ENCODE measurements at regions not wholly inside any gene's neighbourhood (a gene's known extent, or its start where the extent isn't known, plus 50 kb on each side); places are given as distances from the start of the nearest gene placed in this dataset.

DNA sequence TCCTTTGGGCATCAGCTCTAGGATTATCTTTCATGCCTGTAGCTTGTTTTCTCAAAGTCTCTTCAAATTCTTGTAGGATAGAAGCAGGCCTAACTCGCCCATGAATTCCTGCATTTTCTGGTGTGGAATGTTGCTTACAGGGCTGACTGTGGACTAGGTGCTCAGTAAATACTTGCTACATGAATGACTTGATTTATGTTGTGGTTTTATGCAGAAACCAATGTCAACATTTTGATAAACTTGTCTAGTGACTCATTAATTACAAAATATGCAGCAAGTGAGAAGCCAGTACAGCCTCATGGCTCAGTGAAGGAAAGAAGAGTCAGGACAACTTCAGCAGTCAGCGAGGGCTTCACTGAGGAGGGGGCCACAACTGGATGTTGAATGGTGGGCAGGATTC lies 110.6 kb upstream of the SIX2 start:
- no peaks in the 10 kb centered on the region for H3K36me3 Mint-ChIP-seq (ENCODE audit: low read depth)
- intact Hi-C loops (cut with micrococcal nuclease), result no loop called here
- no peak for DNase-seq
- ChIA-PET CTCF (no interaction called here), POLR2A (no interaction called here)
- TF ChIP-seq, protein P1, sequence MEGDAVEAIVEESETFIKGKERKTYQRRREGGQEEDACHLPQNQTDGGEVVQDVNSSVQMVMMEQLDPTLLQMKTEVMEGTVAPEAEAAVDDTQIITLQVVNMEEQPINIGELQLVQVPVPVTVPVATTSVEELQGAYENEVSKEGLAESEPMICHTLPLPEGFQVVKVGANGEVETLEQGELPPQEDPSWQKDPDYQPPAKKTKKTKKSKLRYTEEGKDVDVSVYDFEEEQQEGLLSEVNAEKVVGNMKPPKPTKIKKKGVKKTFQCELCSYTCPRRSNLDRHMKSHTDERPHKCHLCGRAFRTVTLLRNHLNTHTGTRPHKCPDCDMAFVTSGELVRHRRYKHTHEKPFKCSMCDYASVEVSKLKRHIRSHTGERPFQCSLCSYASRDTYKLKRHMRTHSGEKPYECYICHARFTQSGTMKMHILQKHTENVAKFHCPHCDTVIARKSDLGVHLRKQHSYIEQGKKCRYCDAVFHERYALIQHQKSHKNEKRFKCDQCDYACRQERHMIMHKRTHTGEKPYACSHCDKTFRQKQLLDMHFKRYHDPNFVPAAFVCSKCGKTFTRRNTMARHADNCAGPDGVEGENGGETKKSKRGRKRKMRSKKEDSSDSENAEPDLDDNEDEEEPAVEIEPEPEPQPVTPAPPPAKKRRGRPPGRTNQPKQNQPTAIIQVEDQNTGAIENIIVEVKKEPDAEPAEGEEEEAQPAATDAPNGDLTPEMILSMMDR (IDR thresholded peaks at IDR 0.05), result no peak
- no peaks in the 10 kb centered on the region for H3K27me3 Mint-ChIP-seq
- ATAC-seq, result no peak
- H3K27ac Mint-ChIP-seq, result no peak overlapping the region
- H3K4me3 Mint-ChIP-seq, result no peak overlapping the region
- no peaks in the 10 kb centered on the region for H3K9me3 Mint-ChIP-seq
- no peaks in the 10 kb centered on the region for H3K4me1 Mint-ChIP-seq (ENCODE audit: low read depth)

DNA sequence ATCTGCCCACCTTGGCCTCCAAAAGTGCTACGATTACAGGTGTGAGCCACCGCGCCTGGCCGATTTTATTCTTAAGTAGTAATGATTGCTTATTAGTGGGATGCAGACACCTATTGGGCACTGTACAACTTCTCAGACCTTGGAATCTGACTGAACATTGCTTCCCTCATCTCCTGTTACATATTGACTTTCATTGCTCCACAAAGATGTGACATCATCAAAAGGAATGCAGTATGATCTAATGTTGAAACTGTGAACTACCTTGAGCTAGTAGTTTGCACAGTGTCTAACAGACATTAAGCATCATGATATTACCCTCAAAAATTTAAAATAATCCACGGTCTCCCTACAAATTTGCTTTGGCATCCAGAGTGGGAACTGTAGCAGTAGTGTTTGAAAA lies 109.8 kb upstream of the SIX2 start:
- POLR2A ChIA-PET, result no interaction called here
- Mint-ChIP-seq H3K4me1 (ENCODE audit: low read depth) (no peaks in the 10 kb centered on the region), H3K27ac (no peak overlapping the region), H3K36me3 (ENCODE audit: low read depth) (no peaks in the 10 kb centered on the region), H3K9me3 (no peaks in the 10 kb centered on the region), H3K27me3 (no peaks in the 10 kb centered on the region), H3K4me3 (no peak overlapping the region)
- ATAC-seq (no peak), DNase-seq (no peak)
- CTCF ChIA-PET, result no interaction called here
- TF ChIP-seq, protein P1 (IDR thresholded peaks at IDR 0.05), result no peak
- intact Hi-C loops (cut with micrococcal nuclease), result no loop called here

DNA sequence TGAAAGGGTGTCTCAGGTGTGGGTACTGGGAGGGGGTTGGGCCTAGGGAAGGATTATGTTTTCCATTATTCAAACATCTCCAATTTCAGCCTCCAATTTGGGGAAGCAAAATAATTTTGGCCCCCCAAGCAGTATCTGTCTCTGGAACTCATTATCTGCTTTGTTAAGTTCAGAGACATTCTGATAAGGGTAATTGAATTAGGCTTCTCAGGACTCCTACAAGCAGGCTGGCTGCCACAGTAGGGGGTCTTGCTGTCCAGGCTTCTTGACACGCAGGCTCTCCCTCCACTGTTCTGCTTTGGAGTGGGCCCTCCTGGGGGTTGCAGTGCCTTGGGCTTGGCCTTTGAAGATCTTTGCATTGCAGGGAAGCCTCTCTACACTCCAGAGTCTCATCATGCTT lies 108.1 kb upstream of the SIX2 start:
- POLR2A ChIA-PET, result no interaction called here
- CTCF ChIA-PET, result no interaction called here
- ATAC-seq (no peak), DNase-seq (no peak)
- no peaks in the 10 kb centered on the region for H3K27me3 Mint-ChIP-seq
- TF ChIP-seq, protein P1 (IDR thresholded peaks at IDR 0.05), result no peak
- H3K4me1 Mint-ChIP-seq (ENCODE audit: low read depth), result no peaks in the 10 kb centered on the region
- intact Hi-C loops (cut with micrococcal nuclease), result no loop called here
- no peak overlapping the region for H3K4me3 Mint-ChIP-seq
- no peaks in the 10 kb centered on the region for H3K36me3 Mint-ChIP-seq (ENCODE audit: low read depth)
- H3K9me3 Mint-ChIP-seq, result no peaks in the 10 kb centered on the region
- no peak overlapping the region for H3K27ac Mint-ChIP-seq

DNA sequence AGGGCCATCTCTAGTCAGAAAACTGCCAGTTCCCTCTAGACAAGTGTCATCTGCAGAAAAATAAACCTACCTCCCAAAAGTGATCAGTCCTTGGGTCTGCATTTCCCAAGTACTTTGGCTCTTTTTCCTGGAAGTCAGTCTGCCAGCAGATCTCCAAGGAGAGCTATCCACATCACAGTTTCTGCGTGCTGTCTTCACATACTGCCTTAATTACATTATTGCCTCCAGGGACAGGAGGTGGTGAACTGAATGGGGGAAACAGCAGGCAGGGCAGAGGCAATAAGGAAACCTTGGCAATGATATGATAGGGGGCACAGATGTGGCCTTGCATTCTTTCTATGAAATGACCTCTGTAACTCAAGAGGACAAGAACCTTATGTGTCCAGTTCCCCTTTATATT lies 105.9 kb upstream of the SIX2 start:
- Mint-ChIP-seq H3K4me1 (ENCODE audit: low read depth) (no peaks in the 10 kb centered on the region), H3K36me3 (ENCODE audit: low read depth) (no peaks in the 10 kb centered on the region), H3K9me3 (no peaks in the 10 kb centered on the region), H3K27me3 (peaks cover 4% of the 10 kb centered on the region), H3K27ac (no peak overlapping the region), H3K4me3 (no peak overlapping the region)
- intact Hi-C loops (cut with micrococcal nuclease), result no loop called here
- TF ChIP-seq, protein P1 (IDR thresholded peaks at IDR 0.05), result no peak
- DNase-seq (no peak), ATAC-seq (no peak)
- ChIA-PET CTCF (no interaction called here), POLR2A (no interaction called here)

DNA sequence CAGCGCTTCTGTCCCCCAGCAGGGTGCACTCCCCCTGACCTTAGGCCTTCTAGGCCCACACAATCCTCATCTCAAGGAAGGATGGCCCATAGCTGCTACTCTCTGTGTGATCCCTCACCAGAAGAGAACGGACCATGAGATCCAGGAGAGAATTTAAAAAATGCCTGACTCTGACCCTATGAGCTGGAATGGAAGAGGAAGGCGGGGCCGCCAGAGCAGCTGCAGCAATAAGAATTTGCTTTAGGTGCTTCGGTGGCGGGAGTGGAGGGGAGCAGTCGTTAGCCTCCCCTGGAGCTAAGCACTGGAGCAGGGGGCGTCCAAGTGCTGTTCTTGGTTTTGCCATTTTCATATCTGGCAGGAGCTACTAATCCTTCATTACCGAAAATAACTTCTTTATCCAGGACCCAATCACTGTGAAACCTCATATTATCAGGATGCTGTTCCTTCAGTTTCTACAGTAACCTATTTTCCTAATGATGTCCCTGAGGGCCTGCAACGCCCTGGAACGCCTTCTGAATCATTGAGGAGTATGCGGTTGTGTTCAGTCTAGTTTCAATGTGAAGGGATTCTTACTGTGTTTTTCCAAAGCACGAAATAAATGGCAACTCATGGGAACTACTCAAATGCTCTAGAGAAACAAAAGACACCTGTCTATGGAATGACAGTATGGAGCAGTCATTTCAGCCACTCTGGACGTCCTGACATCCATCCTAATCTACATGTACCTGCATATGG lies 105.1 kb upstream of the SIX2 start:
- intact Hi-C loops (cut with micrococcal nuclease), result no loop called here
- TF ChIP-seq, protein P1 (IDR thresholded peaks at IDR 0.05), result no peak
- H3K36me3 Mint-ChIP-seq (ENCODE audit: low read depth), result no peaks in the 10 kb centered on the region
- POLR2A ChIA-PET, result no interaction called here
- no peaks in the 10 kb centered on the region for H3K9me3 Mint-ChIP-seq
- H3K27ac Mint-ChIP-seq, result no peak overlapping the region
- H3K4me1 Mint-ChIP-seq (ENCODE audit: low read depth), result no peaks in the 10 kb centered on the region
- H3K27me3 Mint-ChIP-seq, result peaks cover 4% of the 10 kb centered on the region
- no peak for DNase-seq
- CTCF ChIA-PET, result no interaction called here
- ATAC-seq, result no peak
- no peak overlapping the region for H3K4me3 Mint-ChIP-seq
